ENCODE measurements at regions not wholly inside any gene's neighbourhood (a gene's known extent, or its start where the extent isn't known, plus 50 kb on each side); places are given as distances from the start of the nearest gene placed in this dataset.
A peak's percentile ranks its signal among the peaks of the same experiment; 100 is the strongest.

- TF ChIP-seq, protein P1, sequence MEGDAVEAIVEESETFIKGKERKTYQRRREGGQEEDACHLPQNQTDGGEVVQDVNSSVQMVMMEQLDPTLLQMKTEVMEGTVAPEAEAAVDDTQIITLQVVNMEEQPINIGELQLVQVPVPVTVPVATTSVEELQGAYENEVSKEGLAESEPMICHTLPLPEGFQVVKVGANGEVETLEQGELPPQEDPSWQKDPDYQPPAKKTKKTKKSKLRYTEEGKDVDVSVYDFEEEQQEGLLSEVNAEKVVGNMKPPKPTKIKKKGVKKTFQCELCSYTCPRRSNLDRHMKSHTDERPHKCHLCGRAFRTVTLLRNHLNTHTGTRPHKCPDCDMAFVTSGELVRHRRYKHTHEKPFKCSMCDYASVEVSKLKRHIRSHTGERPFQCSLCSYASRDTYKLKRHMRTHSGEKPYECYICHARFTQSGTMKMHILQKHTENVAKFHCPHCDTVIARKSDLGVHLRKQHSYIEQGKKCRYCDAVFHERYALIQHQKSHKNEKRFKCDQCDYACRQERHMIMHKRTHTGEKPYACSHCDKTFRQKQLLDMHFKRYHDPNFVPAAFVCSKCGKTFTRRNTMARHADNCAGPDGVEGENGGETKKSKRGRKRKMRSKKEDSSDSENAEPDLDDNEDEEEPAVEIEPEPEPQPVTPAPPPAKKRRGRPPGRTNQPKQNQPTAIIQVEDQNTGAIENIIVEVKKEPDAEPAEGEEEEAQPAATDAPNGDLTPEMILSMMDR (IDR thresholded peaks at IDR 0.05), result no peak
- whole genome bisulfite sequencing, 2 donors, result 90 to 93% methylated on average over 13 of the region's 13 CpGs
- Histone ChIP-seq H3K9me3 (no peaks in the 10 kb centered on the region), H3K27me3 (no peaks in the 10 kb centered on the region), H3K36me3 (no peaks in the 10 kb centered on the region), H3K27ac (no peak overlapping the region), H3K4me3 (no peak overlapping the region), H3K4me1 (no peaks in the 10 kb centered on the region)
- no peak for ATAC-seq
- intact Hi-C loops (cut with DNase I), result no loop called here
- DNase-seq, result no peak
- FAIRE-seq, result no peak
Observed at GRCh38 chr3:13199899-13200451, 126.7 kb upstream of the IQSEC1 start.

GRCh38 chr3:13199006-13199776 lies 126.0 kb upstream of the IQSEC1 start:
- ATAC-seq, result no peak

GRCh38 chr3:13198264-13198879 lies 125.1 kb upstream of the IQSEC1 start:
- no peak for FAIRE-seq
- TF ChIP-seq, protein P1 (IDR thresholded peaks at IDR 0.05), result no peak
- H3K36me3 ChIP-seq, result no peaks in the 10 kb centered on the region
- no peaks in the 10 kb centered on the region for H3K27me3 ChIP-seq
- no peak overlapping the region for H3K4me3 ChIP-seq
- ATAC-seq, result no peak
- H3K9me3 ChIP-seq, result no peaks in the 10 kb centered on the region
- H3K27ac ChIP-seq, result no peak overlapping the region
- intact Hi-C loops (cut with DNase I), result no loop called here
- H3K4me1 ChIP-seq, result no peaks in the 10 kb centered on the region
- DNase-seq, result peak in 1 of 6 donors; percentile 23
- 89% methylated on average over 11 of the region's 11 CpGs for WGBS, 2 donors

More at GRCh38 chr3:13199006-13199776, 126.0 kb upstream of the IQSEC1 start:
- FAIRE-seq, result no peak
- H3K27me3 ChIP-seq, result no peaks in the 10 kb centered on the region
- no peak overlapping the region for H3K27ac ChIP-seq
- TF ChIP-seq, protein P1 (IDR thresholded peaks at IDR 0.05), result no peak
- H3K4me1 ChIP-seq, result no peaks in the 10 kb centered on the region
- no peaks in the 10 kb centered on the region for H3K9me3 ChIP-seq
- H3K4me3 ChIP-seq, result no peak overlapping the region
- intact Hi-C loops (cut with DNase I), result no loop called here
- no peaks in the 10 kb centered on the region for H3K36me3 ChIP-seq
- peak in 1 of 6 donors; percentile 46 for DNase-seq
- WGBS, 2 donors, result 82 to 83% methylated on average over 25 of the region's 25 CpGs

DNA sequence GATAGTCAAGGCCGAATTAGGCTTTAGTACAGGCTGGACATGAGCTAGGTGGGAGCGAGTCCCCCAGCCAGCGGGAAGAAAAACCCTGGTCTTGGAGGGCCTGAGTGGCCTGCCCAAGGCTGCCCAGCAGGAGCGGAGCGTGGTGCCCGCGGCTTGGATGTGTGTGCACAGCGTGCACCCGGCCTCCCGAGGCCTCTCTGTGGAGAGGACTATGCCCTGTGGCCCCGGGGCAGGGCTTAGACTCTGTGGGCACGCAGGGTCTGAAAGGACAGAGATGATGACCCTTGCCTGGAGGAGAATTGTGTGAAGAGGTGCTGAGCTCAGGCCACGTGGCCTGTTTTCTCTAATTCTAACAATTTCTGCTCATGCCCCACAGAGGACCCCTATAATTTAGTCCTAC lies 124.6 kb upstream of the IQSEC1 start:
- TF ChIP-seq, protein P1 (IDR thresholded peaks at IDR 0.05), result no peak
- H3K36me3 ChIP-seq, result no peaks in the 10 kb centered on the region
- no peak overlapping the region for H3K4me3 ChIP-seq
- 86 to 91% methylated on average over 13 of the region's 13 CpGs for WGBS, 2 donors
- no peaks in the 10 kb centered on the region for H3K27me3 ChIP-seq
- H3K27ac ChIP-seq, result no peak overlapping the region
- intact Hi-C loops (cut with DNase I), result no loop called here
- no peak for ATAC-seq
- H3K4me1 ChIP-seq, result no peaks in the 10 kb centered on the region
- no peak for FAIRE-seq
- peak in 1 of 6 donors; percentile 46 for DNase-seq
- no peaks in the 10 kb centered on the region for H3K9me3 ChIP-seq
